T-helper 1 cell treated with Interleukin-12 subunit alpha and Interleukin-12 subunit beta and Interleukin-4 antibody, amounts not matched to agents 30 μg/mL and 1 μg/mL, for 36 hours (primary cell): ENCODE measurements at regions not wholly inside any gene's neighbourhood (a gene's known extent, or its start where the extent isn't known, plus 50 kb on each side); places are given as distances from the start of the nearest gene placed in this dataset.

Source experiments
- H3K27ac Mint-ChIP-seq: one replicate; pipeline ENCODE4 v1.8.0; 2021; ENCODE audit warnings: mild to moderate bottlenecking, mixed read lengths
- H3K27me3 Mint-ChIP-seq: one replicate; pipeline ENCODE4 v1.8.0; 2021; ENCODE audit warnings: low read depth, mixed read lengths
- H3K36me3 Mint-ChIP-seq: one replicate; pipeline ENCODE4 v1.8.0; 2021; ENCODE audit warnings: low read depth, mixed read lengths
- H3K4me1 Mint-ChIP-seq: one replicate; pipeline ENCODE4 v1.8.0; 2021; ENCODE audit warnings: low read depth, mixed read lengths
- H3K4me3 Mint-ChIP-seq: one replicate; pipeline ENCODE4 v1.8.0; 2021; ENCODE audit warnings: mild to moderate bottlenecking, moderate library complexity, mixed read lengths
- H3K9me3 Mint-ChIP-seq: one replicate; pipeline ENCODE4 v1.8.0; 2021; ENCODE audit warnings: mixed read lengths

- Mint-ChIP-seq H3K27ac (no peak overlapping the region), H3K27me3 (peaks cover 15% of the 10 kb centered on the region), H3K4me3 (no peak overlapping the region), H3K9me3 (no peaks in the 10 kb centered on the region), H3K4me1 (peaks cover 6% of the 10 kb centered on the region), H3K36me3 (peaks cover 4% of the 10 kb centered on the region)
These were observed 372.9 kb upstream of the HS6ST1 start for GRCh38 chr2:128691526-128691925.

- Mint-ChIP-seq H3K9me3 (no peaks in the 10 kb centered on the region), H3K4me3 (no peak overlapping the region), H3K4me1 (no peaks in the 10 kb centered on the region), H3K27ac (no peak overlapping the region), H3K27me3 (peaks cover 22% of the 10 kb centered on the region), H3K36me3 (peaks cover 4% of the 10 kb centered on the region)
These were observed 374.5 kb upstream of the HS6ST1 start for GRCh38 chr2:128692895-128693742.

GRCh38 chr2:128693743-128694029 is 375.0 kb upstream of the HS6ST1 start:
- Mint-ChIP-seq H3K36me3 (peaks cover 2% of the 10 kb centered on the region), H3K9me3 (no peaks in the 10 kb centered on the region), H3K4me3 (no peak overlapping the region), H3K27ac (no peak overlapping the region), H3K27me3 (peaks cover 25% of the 10 kb centered on the region), H3K4me1 (no peaks in the 10 kb centered on the region)

- H3K27ac Mint-ChIP-seq: no peak overlapping the region
- no peaks in the 10 kb centered on the region for H3K36me3 Mint-ChIP-seq
- H3K4me1 Mint-ChIP-seq: no peaks in the 10 kb centered on the region
- no peaks in the 10 kb centered on the region for H3K9me3 Mint-ChIP-seq
- no peak overlapping the region for H3K4me3 Mint-ChIP-seq
- H3K27me3 Mint-ChIP-seq: peaks cover 41% of the 10 kb centered on the region
These were observed 377.1 kb upstream of the HS6ST1 start for GRCh38 chr2:128695646-128696220.

- Mint-ChIP-seq H3K36me3 (no peaks in the 10 kb centered on the region), H3K27ac (no peak overlapping the region), H3K4me3 (no peak overlapping the region), H3K27me3 (peaks cover 42% of the 10 kb centered on the region), H3K4me1 (no peaks in the 10 kb centered on the region), H3K9me3 (no peaks in the 10 kb centered on the region)
These were observed 377.8 kb upstream of the HS6ST1 start for GRCh38 chr2:128696421-128696820.

GRCh38 chr2:128701418-128701817 is 382.8 kb upstream of the HS6ST1 start:
- Mint-ChIP-seq H3K9me3 (peaks cover 17% of the 10 kb centered on the region), H3K4me1 (no peaks in the 10 kb centered on the region), H3K4me3 (no peak overlapping the region), H3K36me3 (no peaks in the 10 kb centered on the region), H3K27ac (no peak overlapping the region), H3K27me3 (peaks cover 55% of the 10 kb centered on the region)

GRCh38 chr2:128702616-128703015 is 383.9 kb upstream of the HS6ST1 start:
- H3K27ac Mint-ChIP-seq: no peak overlapping the region
- no peak overlapping the region for H3K4me3 Mint-ChIP-seq
- no peaks in the 10 kb centered on the region for H3K4me1 Mint-ChIP-seq
- peaks cover 22% of the 10 kb centered on the region for H3K9me3 Mint-ChIP-seq
- peaks cover 51% of the 10 kb centered on the region for H3K27me3 Mint-ChIP-seq
- H3K36me3 Mint-ChIP-seq: no peaks in the 10 kb centered on the region

GRCh38 chr2:128708106-128708816 is 389.6 kb upstream of the HS6ST1 start:
- Mint-ChIP-seq H3K9me3 (peaks cover 48% of the 10 kb centered on the region), H3K36me3 (peaks cover 1% of the 10 kb centered on the region)

GRCh38 chr2:128710242-128710641 is 391.6 kb upstream of the HS6ST1 start:
- no peak overlapping the region for H3K4me3 Mint-ChIP-seq
- peaks cover 13% of the 10 kb centered on the region for H3K27me3 Mint-ChIP-seq
- no peaks in the 10 kb centered on the region for H3K4me1 Mint-ChIP-seq

More at GRCh38 chr2:128708106-128708816, 389.6 kb upstream of the HS6ST1 start:
- H3K4me3 Mint-ChIP-seq: no peak overlapping the region
- H3K27me3 Mint-ChIP-seq: peaks cover 14% of the 10 kb centered on the region
- H3K4me1 Mint-ChIP-seq: no peaks in the 10 kb centered on the region
- no peak overlapping the region for H3K27ac Mint-ChIP-seq

GRCh38 chr2:128710729-128711128 is 392.1 kb upstream of the HS6ST1 start:
- Mint-ChIP-seq H3K9me3 (peaks cover 36% of the 10 kb centered on the region), H3K27me3 (peaks cover 18% of the 10 kb centered on the region), H3K27ac (no peak overlapping the region), H3K36me3 (peaks cover 1% of the 10 kb centered on the region), H3K4me1 (no peaks in the 10 kb centered on the region), H3K4me3 (no peak overlapping the region)

More at GRCh38 chr2:128710242-128710641, 391.6 kb upstream of the HS6ST1 start:
- no peak overlapping the region for H3K27ac Mint-ChIP-seq
- H3K36me3 Mint-ChIP-seq: peaks cover 1% of the 10 kb centered on the region
- peaks cover 38% of the 10 kb centered on the region for H3K9me3 Mint-ChIP-seq

GRCh38 chr2:128714285-128714684 is 395.6 kb upstream of the HS6ST1 start:
- H3K4me3 Mint-ChIP-seq: no peak overlapping the region
- H3K9me3 Mint-ChIP-seq: peaks cover 12% of the 10 kb centered on the region
- peaks cover 44% of the 10 kb centered on the region for H3K27me3 Mint-ChIP-seq
- no peaks in the 10 kb centered on the region for H3K4me1 Mint-ChIP-seq
- peaks cover 1% of the 10 kb centered on the region for H3K36me3 Mint-ChIP-seq
- no peak overlapping the region for H3K27ac Mint-ChIP-seq

- no peak overlapping the region for H3K27ac Mint-ChIP-seq
- no peak overlapping the region for H3K4me3 Mint-ChIP-seq
- peaks cover 6% of the 10 kb centered on the region for H3K9me3 Mint-ChIP-seq
- H3K4me1 Mint-ChIP-seq: no peaks in the 10 kb centered on the region
- H3K36me3 Mint-ChIP-seq: no peaks in the 10 kb centered on the region
- H3K27me3 Mint-ChIP-seq: peaks cover 47% of the 10 kb centered on the region
These were observed 396.2 kb upstream of the HS6ST1 start for GRCh38 chr2:128714851-128715312.

GRCh38 chr2:128715360-128715759 is 396.7 kb upstream of the HS6ST1 start:
- Mint-ChIP-seq H3K4me1 (no peaks in the 10 kb centered on the region), H3K27ac (no peak overlapping the region), H3K27me3 (peaks cover 49% of the 10 kb centered on the region), H3K36me3 (no peaks in the 10 kb centered on the region), H3K9me3 (peaks cover 2% of the 10 kb centered on the region), H3K4me3 (no peak overlapping the region)

GRCh38 chr2:128716299-128716721 is 397.6 kb upstream of the HS6ST1 start:
- peaks cover 49% of the 10 kb centered on the region for H3K27me3 Mint-ChIP-seq
- no peaks in the 10 kb centered on the region for H3K36me3 Mint-ChIP-seq
- no peak overlapping the region for H3K27ac Mint-ChIP-seq

More at GRCh38 chr2:128716299-128716721, 397.6 kb upstream of the HS6ST1 start:
- H3K4me1 Mint-ChIP-seq: no peaks in the 10 kb centered on the region
- no peak overlapping the region for H3K4me3 Mint-ChIP-seq
- H3K9me3 Mint-ChIP-seq: no peaks in the 10 kb centered on the region
